ENCODE measurements at regions not wholly inside any gene's neighbourhood (a gene's known extent, or its start where the extent isn't known, plus 50 kb on each side); places are given as distances from the start of the nearest gene placed in this dataset.

DNA sequence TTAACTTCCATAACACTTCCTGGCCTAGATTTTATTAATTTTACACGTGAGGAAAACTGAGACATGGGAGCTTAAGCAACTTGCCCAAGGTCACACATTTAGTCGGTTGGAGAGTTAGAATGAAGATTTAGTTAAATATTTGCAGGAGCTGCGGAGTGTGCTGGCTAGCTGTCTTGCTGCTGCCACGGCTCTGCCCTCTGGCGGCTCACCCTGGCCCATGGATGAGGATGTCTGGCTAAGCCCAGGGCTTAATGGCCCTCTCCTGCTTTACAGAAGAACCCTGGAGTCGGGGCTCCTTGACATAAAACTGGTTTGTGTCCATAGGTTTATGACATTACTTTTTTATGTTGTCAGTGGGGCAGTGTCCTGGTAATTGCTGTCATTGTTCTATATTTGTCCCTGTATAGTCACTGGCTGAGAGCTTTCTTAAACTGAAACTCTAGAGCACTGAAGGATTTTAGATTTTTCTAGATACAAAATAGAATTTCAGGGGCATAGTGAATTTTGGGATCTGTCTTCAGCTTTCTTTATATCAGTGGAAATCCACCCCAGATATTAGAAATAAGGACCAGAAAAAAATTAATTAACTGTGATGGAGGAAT lies 88.9 kb upstream of the WLS start:
- peak; percentile 70 for DNase-seq (ENCODE audit: low read depth)
- TF ChIP-seq, protein P1, sequence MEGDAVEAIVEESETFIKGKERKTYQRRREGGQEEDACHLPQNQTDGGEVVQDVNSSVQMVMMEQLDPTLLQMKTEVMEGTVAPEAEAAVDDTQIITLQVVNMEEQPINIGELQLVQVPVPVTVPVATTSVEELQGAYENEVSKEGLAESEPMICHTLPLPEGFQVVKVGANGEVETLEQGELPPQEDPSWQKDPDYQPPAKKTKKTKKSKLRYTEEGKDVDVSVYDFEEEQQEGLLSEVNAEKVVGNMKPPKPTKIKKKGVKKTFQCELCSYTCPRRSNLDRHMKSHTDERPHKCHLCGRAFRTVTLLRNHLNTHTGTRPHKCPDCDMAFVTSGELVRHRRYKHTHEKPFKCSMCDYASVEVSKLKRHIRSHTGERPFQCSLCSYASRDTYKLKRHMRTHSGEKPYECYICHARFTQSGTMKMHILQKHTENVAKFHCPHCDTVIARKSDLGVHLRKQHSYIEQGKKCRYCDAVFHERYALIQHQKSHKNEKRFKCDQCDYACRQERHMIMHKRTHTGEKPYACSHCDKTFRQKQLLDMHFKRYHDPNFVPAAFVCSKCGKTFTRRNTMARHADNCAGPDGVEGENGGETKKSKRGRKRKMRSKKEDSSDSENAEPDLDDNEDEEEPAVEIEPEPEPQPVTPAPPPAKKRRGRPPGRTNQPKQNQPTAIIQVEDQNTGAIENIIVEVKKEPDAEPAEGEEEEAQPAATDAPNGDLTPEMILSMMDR (IDR thresholded peaks at IDR 0.05; ENCODE audit: insufficient read depth, low read depth, low read length): peak; percentile 78

DNA sequence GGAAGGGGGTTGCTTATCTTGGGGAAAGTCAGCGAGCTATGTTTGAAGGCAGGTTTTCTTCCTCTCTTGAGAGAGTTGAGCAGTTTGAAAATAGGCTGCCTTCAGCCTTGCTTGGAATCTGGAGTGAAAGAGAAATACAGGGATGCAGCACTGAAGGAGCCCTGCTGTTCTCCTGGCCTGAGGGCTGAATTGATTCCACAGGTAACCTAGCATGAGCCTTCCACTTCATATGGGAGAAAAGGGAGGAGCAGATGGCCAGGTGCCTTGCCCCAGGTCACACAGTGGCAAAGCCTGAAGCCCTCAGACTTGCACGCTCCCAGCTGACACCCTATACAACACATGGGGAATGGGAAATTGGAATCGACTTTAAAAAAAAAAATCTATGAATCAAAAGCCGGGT lies 88.0 kb upstream of the WLS start:
- no peak overlapping the region for H3K4me3 ChIP-seq (ENCODE audit: low read depth, low read length)
- TF ChIP-seq, protein P1 (IDR thresholded peaks at IDR 0.05; ENCODE audit: insufficient read depth, low read depth, low read length): no peak
- DNase-seq (ENCODE audit: low read depth): no peak

More for the DNA sequence above, 88.9 kb upstream of the WLS start:
- H3K4me3 ChIP-seq (ENCODE audit: low read depth, low read length): no peak overlapping the region

DNA sequence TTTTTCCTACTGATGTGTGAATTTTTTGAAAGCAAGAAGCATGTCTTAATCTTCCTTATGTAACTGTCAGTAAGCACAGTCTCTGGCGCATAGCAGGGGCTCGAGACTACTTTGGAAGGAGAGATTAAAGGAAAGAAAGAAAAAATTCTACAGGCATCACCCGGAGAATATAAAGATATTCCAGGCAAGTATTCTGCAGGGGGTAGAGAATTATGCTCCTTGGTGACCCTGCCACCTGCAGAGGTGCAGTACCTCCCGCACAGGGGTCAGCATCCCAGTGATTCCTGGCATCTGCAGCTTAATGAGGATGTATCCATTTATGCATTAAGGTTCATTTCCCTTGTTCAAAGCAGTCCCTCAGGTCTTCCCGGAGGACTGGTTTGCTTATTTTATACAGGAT lies 87.6 kb upstream of the WLS start:
- no peak overlapping the region for H3K4me3 ChIP-seq (ENCODE audit: low read depth, low read length)
- TF ChIP-seq, protein P1 (IDR thresholded peaks at IDR 0.05; ENCODE audit: insufficient read depth, low read depth, low read length): no peak
- DNase-seq (ENCODE audit: low read depth): no peak

DNA sequence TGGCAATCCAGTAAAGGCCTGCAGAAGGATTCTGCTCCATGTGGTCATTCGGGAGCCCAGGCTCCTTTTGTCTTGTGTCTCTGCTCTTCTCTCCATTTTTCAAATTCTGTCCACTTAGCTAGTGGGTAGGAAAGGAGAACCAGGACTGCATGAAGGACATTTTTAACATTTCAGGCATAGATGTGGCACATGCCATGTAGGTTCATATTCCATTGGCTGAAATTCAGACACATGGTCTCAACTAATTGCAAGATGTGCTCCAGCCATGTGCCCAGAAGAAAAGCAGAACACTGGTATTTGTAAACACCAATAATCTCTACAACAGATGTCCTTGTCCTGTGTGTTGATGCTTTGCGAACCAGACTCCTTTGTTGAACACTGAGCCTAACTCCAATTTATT lies 85.2 kb upstream of the WLS start:
- no peak for DNase-seq (ENCODE audit: low read depth)

GRCh38 chr1:68314151-68314780 lies 81.9 kb upstream of the WLS start:
- TF ChIP-seq, protein P1 (IDR thresholded peaks at IDR 0.05; ENCODE audit: insufficient read depth, low read depth, low read length): no peak
- no peak for DNase-seq (ENCODE audit: low read depth)
- H3K4me3 ChIP-seq (ENCODE audit: low read depth, low read length): no peak overlapping the region

More for the DNA sequence above, 85.2 kb upstream of the WLS start:
- TF ChIP-seq, protein P1 (IDR thresholded peaks at IDR 0.05; ENCODE audit: insufficient read depth, low read depth, low read length): no peak
- no peak overlapping the region for H3K4me3 ChIP-seq (ENCODE audit: low read depth, low read length)

- H3K4me3 ChIP-seq (ENCODE audit: low read depth, low read length): no peak overlapping the region
- DNase-seq (ENCODE audit: low read depth): no peak
- TF ChIP-seq, protein P1 (IDR thresholded peaks at IDR 0.05; ENCODE audit: insufficient read depth, low read depth, low read length): no peak
Observed at GRCh38 chr1:68313735-68314134, 81.4 kb upstream of the WLS start.

All from fibroblast of villous mesenchyme (primary cell).